ENCODE measurements at regions not wholly inside any gene's neighbourhood (a gene's known extent, or its start where the extent isn't known, plus 50 kb on each side); places are given as distances from the start of the nearest gene placed in this dataset.
A peak's percentile ranks its signal among the peaks of the same experiment; 100 is the strongest.

GRCh38 chr1:58866578-58866977 is 82.7 kb upstream of the JUN start:
- H3K9me3 ChIP-seq (ENCODE audit: low read depth): no peaks in the 10 kb centered on the region
- H3K27ac ChIP-seq: no peak overlapping the region
- H3K4me2 ChIP-seq: no peak overlapping the region
- no peak for DNase-seq (ENCODE audit: low spot score)
- no peaks in the 10 kb centered on the region for H3K9me2 ChIP-seq (replicated peaks; ENCODE audit: insufficient read depth)
- no peak overlapping the region for H2AFZ ChIP-seq
- WGBS (ENCODE audit: low lambda C conversion rate, missing lambda C conversion rate): 98% methylated on average over 2 of the region's 2 CpGs
- H3K79me2 ChIP-seq: no peaks in the 10 kb centered on the region
- no peaks in the 10 kb centered on the region for H3K27me3 ChIP-seq
- H4K20me1 ChIP-seq (ENCODE audit: insufficient read depth, poor library complexity, severe bottlenecking): no peaks in the 10 kb centered on the region
- H3K4me1 ChIP-seq (ENCODE audit: insufficient read depth): peaks cover 9% of the 10 kb centered on the region
- H3K36me3 ChIP-seq (replicated peaks; ENCODE audit: insufficient read depth, low read depth): no peaks in the 10 kb centered on the region
- no peak overlapping the region for H3K4me3 ChIP-seq
- TF ChIP-seq EZH2 (IDR thresholded peaks at IDR 0.05; ENCODE audit: borderline replicate concordance) (no peak), CTCF (IDR thresholded peaks at IDR 0.05; ENCODE audit: poor library complexity) (no peak), EZH2phosphoT487 (IDR thresholded peaks at IDR 0.05; ENCODE audit: low read depth, severe bottlenecking, unreplicated experiment) (no peak)

GRCh38 chr1:58869638-58870297 is 85.9 kb upstream of the JUN start:
- H4K20me1 ChIP-seq (ENCODE audit: insufficient read depth, poor library complexity, severe bottlenecking): no peaks in the 10 kb centered on the region
- TF ChIP-seq CTCF (IDR thresholded peaks at IDR 0.05; ENCODE audit: poor library complexity) (no peak), EZH2phosphoT487 (IDR thresholded peaks at IDR 0.05; ENCODE audit: low read depth, severe bottlenecking, unreplicated experiment) (no peak), EZH2 (IDR thresholded peaks at IDR 0.05; ENCODE audit: borderline replicate concordance) (no peak)
- H3K4me3 ChIP-seq: no peak overlapping the region
- no peaks in the 10 kb centered on the region for H3K9me3 ChIP-seq (ENCODE audit: low read depth)
- H3K4me1 ChIP-seq (ENCODE audit: insufficient read depth): peaks cover 13% of the 10 kb centered on the region
- no peaks in the 10 kb centered on the region for H3K9me2 ChIP-seq (replicated peaks; ENCODE audit: insufficient read depth)
- no peak for DNase-seq (ENCODE audit: low spot score)
- WGBS (ENCODE audit: low lambda C conversion rate, missing lambda C conversion rate): 79% methylated on average over 3 of the region's 3 CpGs
- no peaks in the 10 kb centered on the region for H3K27me3 ChIP-seq
- no peaks in the 10 kb centered on the region for H3K79me2 ChIP-seq
- peak overlapping the region; percentile 85 for H3K27ac ChIP-seq
- no peak overlapping the region for H2AFZ ChIP-seq
- H3K36me3 ChIP-seq (replicated peaks; ENCODE audit: insufficient read depth, low read depth): no peaks in the 10 kb centered on the region
- no peak overlapping the region for H3K4me2 ChIP-seq

- Histone ChIP-seq H3K4me1 (ENCODE audit: insufficient read depth) (peaks cover 19% of the 10 kb centered on the region), H3K4me3 (no peak overlapping the region), H3K27ac (peak overlapping the region; percentile 85), H3K4me2 (no peak overlapping the region), H3K27me3 (no peaks in the 10 kb centered on the region), H3K9me2 (replicated peaks; ENCODE audit: insufficient read depth) (no peaks in the 10 kb centered on the region), H4K20me1 (ENCODE audit: insufficient read depth, poor library complexity, severe bottlenecking) (no peaks in the 10 kb centered on the region), H3K79me2 (no peaks in the 10 kb centered on the region), H2AFZ (no peak overlapping the region), H3K9me3 (ENCODE audit: low read depth) (no peaks in the 10 kb centered on the region), H3K36me3 (replicated peaks; ENCODE audit: insufficient read depth, low read depth) (no peaks in the 10 kb centered on the region)
- no peak for TF ChIP-seq EZH2phosphoT487 (IDR thresholded peaks at IDR 0.05; ENCODE audit: low read depth, severe bottlenecking, unreplicated experiment)
- no peak for TF ChIP-seq EZH2 (IDR thresholded peaks at IDR 0.05; ENCODE audit: borderline replicate concordance)
- no peak for TF ChIP-seq CTCF (IDR thresholded peaks at IDR 0.05; ENCODE audit: poor library complexity)
- DNase-seq (ENCODE audit: low spot score): peak; percentile 70
- WGBS (ENCODE audit: low lambda C conversion rate, missing lambda C conversion rate): 68% methylated on average over 2 of the region's 2 CpGs
Measured at GRCh38 chr1:58870298-58870676, 86.4 kb upstream of the JUN start.

Data from hepatocyte (in vitro differentiated cells).